ENCODE measurements at regions not wholly inside any gene's neighbourhood (a gene's known extent, or its start where the extent isn't known, plus 50 kb on each side); places are given as distances from the start of the nearest gene placed in this dataset.
A peak's percentile ranks its signal among the peaks of the same experiment; 100 is the strongest.
"Not testable (repeated sequence)": the region's sequence is repeated elsewhere in the genome, so short reads cannot be mapped to it uniquely, and the experiment has no call there.

- CTCF ChIA-PET; DNase-seq (ENCODE audit: low read depth, low spot score); H3K4me3 ChIP-seq (ENCODE audit: low read depth, low read length); POLR2A ChIA-PET: not testable (repeated sequence)
These were observed 98.9 kb upstream of the NOX4 start for GRCh38 chr11:89590008-89590632.

- POLR2A ChIA-PET; H3K4me3 ChIP-seq (ENCODE audit: low read depth, low read length); CTCF ChIA-PET: not testable (repeated sequence)
- peak; percentile 63 for DNase-seq (ENCODE audit: low read depth, low spot score)
These were observed 108.8 kb upstream of the TRIM77 start for GRCh38 chr11:89601263-89601662.

- CTCF ChIA-PET: no interaction called here
- POLR2A ChIA-PET: no interaction called here
- TF ChIP-seq CTCF (IDR thresholded peaks at IDR 0.05; ENCODE audit: insufficient read depth, low read length, missing control alignments): no peak
- H3K4me3 ChIP-seq (ENCODE audit: low read depth, low read length): no peak overlapping the region
- DNase-seq (ENCODE audit: low read depth, low spot score): no peak
These were observed 105.8 kb upstream of the TRIM77 start for GRCh38 chr11:89604281-89604680.

- CTCF ChIA-PET; H3K4me3 ChIP-seq (ENCODE audit: low read depth, low read length); POLR2A ChIA-PET: not testable (repeated sequence)
- peak; percentile 40 for DNase-seq (ENCODE audit: low read depth, low spot score)
These were observed 103.3 kb upstream of the TRIM77 start for GRCh38 chr11:89606845-89607244.

- DNase-seq (ENCODE audit: low read depth, low spot score); H3K4me3 ChIP-seq (ENCODE audit: low read depth, low read length); CTCF ChIA-PET; POLR2A ChIA-PET: not testable (repeated sequence)
These were observed 102.6 kb upstream of the TRIM77 start for GRCh38 chr11:89607497-89607896.

GRCh38 chr11:89608234-89608966, 101.7 kb upstream of the TRIM77 start:
- DNase-seq (ENCODE audit: low read depth, low spot score): no peak
- CTCF ChIA-PET: interaction anchor here (0.8 kb wide), 1 partner anchor 511 kb away, joined by 4 read pairs; no protein-coding TSS in a partner anchor

GRCh38 chr11:89612096-89612495, 98.0 kb upstream of the TRIM77 start:
- no peak for TF ChIP-seq CTCF (IDR thresholded peaks at IDR 0.05; ENCODE audit: insufficient read depth, low read length, missing control alignments)
- CTCF ChIA-PET: interaction anchor here (3.4 kb wide), 1 partner anchor 277 kb away, joined by 10 read pairs; no protein-coding TSS in a partner anchor

More at GRCh38 chr11:89608234-89608966, 101.7 kb upstream of the TRIM77 start:
- H3K4me3 ChIP-seq (ENCODE audit: low read depth, low read length): no peak overlapping the region
- POLR2A ChIA-PET: no interaction called here
- TF ChIP-seq CTCF (IDR thresholded peaks at IDR 0.05; ENCODE audit: insufficient read depth, low read length, missing control alignments): no peak

GRCh38 chr11:89613911-89614310, 96.2 kb upstream of the TRIM77 start:
- DNase-seq (ENCODE audit: low read depth, low spot score): no peak
- CTCF ChIA-PET: interaction anchor here (0.9 to 3.4 kb wide), 4 partner anchors 279 to 516 kb away, joined by 3 to 10 read pairs (median 6); no protein-coding TSS in a partner anchor
- TF ChIP-seq CTCF (IDR thresholded peaks at IDR 0.05; ENCODE audit: insufficient read depth, low read length, missing control alignments): no peak

More at GRCh38 chr11:89612096-89612495, 98.0 kb upstream of the TRIM77 start:
- DNase-seq (ENCODE audit: low read depth, low spot score): no peak
- POLR2A ChIA-PET: no interaction called here
- H3K4me3 ChIP-seq (ENCODE audit: low read depth, low read length): no peak overlapping the region

GRCh38 chr11:89614428-89614827, 95.7 kb upstream of the TRIM77 start:
- H3K4me3 ChIP-seq (ENCODE audit: low read depth, low read length); POLR2A ChIA-PET; DNase-seq (ENCODE audit: low read depth, low spot score): not testable (repeated sequence)
- CTCF ChIA-PET: interaction anchor here (0.7 to 2.0 kb wide), 3 partner anchors 282 to 517 kb away, joined by 3 to 8 read pairs (median 5); no protein-coding TSS in a partner anchor

More at GRCh38 chr11:89613911-89614310, 96.2 kb upstream of the TRIM77 start:
- POLR2A ChIA-PET: no interaction called here
- H3K4me3 ChIP-seq (ENCODE audit: low read depth, low read length): no peak overlapping the region

Measured in AG04449 (cell line).